Panc1 (cell line): ENCODE measurements at regions not wholly inside any gene's neighbourhood (a gene's known extent, or its start where the extent isn't known, plus 50 kb on each side); places are given as distances from the start of the nearest gene placed in this dataset.
A peak's percentile ranks its signal among the peaks of the same experiment; 100 is the strongest.

Source experiments
- ATAC-seq: fragments of 200-7000 bp; cut with Tn5 transposase; 2 replicates; pipeline ENCODE4 v1.9.1; 2020; ENCODE audit warnings: mild to moderate bottlenecking, moderate library complexity
- BruUV-seq: library from RNA; stranded (reverse); fragments of 400-500 nt; replicated peaks from 2 replicates; lab custom pipeline; 2021; lab: Mats Ljungman, UMichigan
- CTCF ChIA-PET: fragments of 300-600 bp; sonication (Branson Sonifier 250); formaldehyde crosslinking; loops from one replicate; lab custom pipeline; 2022; ENCODE audit warnings: antibody characterized with exemption; lab: Charles Lee
- POLR2A ChIA-PET: fragments of 300-600 bp; sonication (Branson Sonifier 250); formaldehyde crosslinking; loops from one replicate; lab custom pipeline; 2022; ENCODE audit warnings: antibody characterized with exemption; lab: Charles Lee
- DNase-seq: peaks from one replicate; pipeline ENCODE4 v3.0.0-alpha.2; 2010; ENCODE audit warnings: low read depth, low spot score
- H3K27ac ChIP-seq: 2 replicates; pipeline ENCODE4 v1.5.1; 2011; ENCODE audit warnings: mild to moderate bottlenecking, low read length, inconsistent platforms
- H3K27me3 ChIP-seq: fragments of 200-500 bp; sonication (Bioruptor generic); 2 replicates; pipeline ENCODE4 v1.6.0; 2014; ENCODE audit warnings: low read length, inconsistent platforms; ENCODE audit not compliant: control insufficient read depth, insufficient read depth
- H3K36me3 ChIP-seq: fragments of 200-500 bp; sonication (Bioruptor generic); 2 replicates; pipeline ENCODE4 v1.5.1; 2014; ENCODE audit warnings: inconsistent platforms, mild to moderate bottlenecking, low read length, moderate library complexity; ENCODE audit not compliant: control insufficient read depth, insufficient read depth
- H3K4me1 ChIP-seq: 2 replicates; pipeline ENCODE4 v1.5.1; 2011; ENCODE audit warnings: inconsistent platforms, mild to moderate bottlenecking, low read length, moderate library complexity; ENCODE audit not compliant: control insufficient read depth, insufficient read depth
- H3K4me3 ChIP-seq, 2 experiments: 2 replicates each; pipeline ENCODE4 v1.5.1; 2011 to 2012; ENCODE audit warnings: low read depth in 2 of 2, low read length in 2 of 2, mild to moderate bottlenecking in 2 of 2, inconsistent platforms in 1 of 2, moderate library complexity in 1 of 2
- H3K9me3 ChIP-seq: fragments of 200-500 bp; sonication (Bioruptor generic); 2 replicates; pipeline ENCODE4 v1.5.1; 2014; ENCODE audit warnings: low read depth, mild to moderate bottlenecking, inconsistent platforms, low read length, moderate library complexity; ENCODE audit not compliant: control insufficient read depth, insufficient read depth
- CTCF ChIP-seq: fragments of 450-650 bp; IDR thresholded peaks from 2 replicates; pipeline ENCODE4 v1.5.1; 2017; ENCODE audit warnings: mild to moderate bottlenecking
- POLR2AphosphoS5 ChIP-seq: IDR thresholded peaks from 2 replicates; pipeline ENCODE4 v1.6.1; 2012; ENCODE audit warnings: mild to moderate bottlenecking, low read depth, low read length, moderate library complexity
- REST ChIP-seq, 2 experiments: IDR thresholded peaks; 2 replicates each; pipeline ENCODE4 v1.6.1; 2011 to 2012; ENCODE audit warnings: low read depth in 2 of 2, control low read depth in 1 of 2, low read length in 1 of 2, mild to moderate bottlenecking in 1 of 2, moderate library complexity in 1 of 2; ENCODE audit not compliant: insufficient read depth in 1 of 2
- SIN3A ChIP-seq: IDR thresholded peaks from 2 replicates; pipeline ENCODE4 v1.6.1; 2012; ENCODE audit warnings: low read depth, mild to moderate bottlenecking, low read length, moderate library complexity, borderline replicate concordance; ENCODE audit not compliant: insufficient read depth
- TCF7L2 ChIP-seq: IDR thresholded peaks from 2 replicates; pipeline ENCODE4 v1.6.1; 2011; ENCODE audit warnings: mild to moderate bottlenecking, low read depth, low read length, inconsistent platforms
- in situ Hi-C: cut with HindIII; loops from 2 replicates; pipeline ENCODE4 v1.10.0; 2016; ENCODE audit warnings: low sequenced_read_pairs, low pct_unique_long_range_greater_than_20kb
- intact Hi-C: fragments of 100-400 bp; cut with micrococcal nuclease; formaldehyde crosslinking; loops from one replicate; pipeline ENCODE4 v1.10.0; 2022; ENCODE audit not compliant: unreplicated experiment

DNA sequence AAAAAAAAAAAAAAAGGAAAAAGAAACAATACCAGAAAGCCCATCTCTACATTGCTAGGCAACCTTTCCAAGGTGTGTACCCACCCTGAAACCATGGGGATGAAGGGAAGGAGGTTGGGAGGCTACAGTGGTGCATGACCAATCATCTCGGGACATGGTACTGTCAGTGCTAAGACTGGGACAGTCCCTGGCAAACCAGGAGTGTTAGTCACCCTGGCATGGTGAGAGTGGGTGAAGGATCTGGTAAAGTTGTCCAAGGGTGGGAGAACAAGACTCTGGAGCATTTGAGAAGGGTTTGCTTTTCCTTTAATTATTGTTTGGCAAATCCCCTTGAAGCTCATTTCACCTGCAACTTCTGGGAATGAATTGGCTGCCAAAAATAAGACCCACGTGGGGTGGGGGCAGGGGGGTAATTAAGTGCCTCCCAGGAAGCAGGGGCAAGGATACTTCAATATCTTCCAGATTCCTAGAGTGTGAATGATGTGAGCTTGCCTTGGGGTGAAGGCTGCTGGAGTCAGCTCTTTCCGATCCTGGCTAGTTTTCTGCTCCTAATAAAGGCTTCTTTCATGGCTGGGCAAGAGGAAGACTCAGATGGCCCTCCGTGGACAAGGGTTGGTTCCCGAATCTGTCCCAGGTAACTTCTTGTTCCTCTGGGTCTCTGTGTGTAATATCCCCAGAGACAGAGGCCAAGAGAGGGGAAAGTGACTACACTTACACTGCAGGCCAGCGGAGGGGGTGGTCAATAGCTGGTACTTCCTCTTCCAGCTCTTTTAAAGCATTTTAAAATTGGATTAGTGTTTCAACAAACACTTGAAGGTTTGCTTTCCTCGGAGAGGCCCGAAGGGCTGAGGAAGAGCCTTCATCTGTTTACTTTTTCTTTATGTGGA is 61.6 kb upstream of the SPRY4 start:
- Histone ChIP-seq H3K27me3 (no peaks in the 10 kb centered on the region), H3K9me3 (no peaks in the 10 kb centered on the region), H3K36me3 (no peaks in the 10 kb centered on the region), H3K4me3 (no peak overlapping the region), H3K27ac (no peak overlapping the region; the same call in 1 of the 2 replicates), H3K4me1 (peaks cover 12% of the 10 kb centered on the region; the same call in 1 of the 2 replicates)
- DNase-seq = no peak
- TF ChIP-seq POLR2AphosphoS5 (no peak), SIN3A (no peak), REST (IDR thresholded peaks at IDR 0.05; ENCODE audit: insufficient read depth in 1 of 2, low read depth in 2 of 2, low read length in 1 of 2) (no peak), TCF7L2 (no peak), CTCF (no peak)
- in situ Hi-C loops = no loop called here
- 0 out of 2 replicates have a peak, but pooled peaks have one; percentile 27 for ATAC-seq
- ChIA-PET CTCF (no interaction called here), POLR2A (interaction anchor here (0.6 to 0.7 kb wide), 2 partner anchors 23 to 64 kb away, joined by 5 to 6 read pairs; no protein-coding TSS in a partner anchor)
- BruUV-seq = no TSS peak
- intact Hi-C loops = no loop called here

- Histone ChIP-seq H3K4me3 (no peak overlapping the region), H3K9me3 (no peaks in the 10 kb centered on the region), H3K4me1 (peaks cover 9% of the 10 kb centered on the region; the same call in 1 of the 2 replicates), H3K27ac (no peak overlapping the region), H3K36me3 (no peaks in the 10 kb centered on the region), H3K27me3 (no peaks in the 10 kb centered on the region)
- ATAC-seq (no peak), DNase-seq (no peak)
- ChIA-PET CTCF (no interaction called here), POLR2A (no interaction called here)
- no TSS peak for BruUV-seq
- no peak for TF ChIP-seq CTCF
- TF ChIP-seq POLR2AphosphoS5 = no peak
- no peak for TF ChIP-seq REST (IDR thresholded peaks at IDR 0.05; ENCODE audit: insufficient read depth in 1 of 2, low read depth in 2 of 2, low read length in 1 of 2)
- no peak for TF ChIP-seq TCF7L2
- TF ChIP-seq SIN3A = no peak
- intact Hi-C loops = no loop called here
- in situ Hi-C loops = no loop called here
These were observed 60.4 kb upstream of the SPRY4 start for GRCh38 chr5:142385194-142385593.
